VCaP (cell line): ENCODE measurements at regions not wholly inside any gene's neighbourhood (a gene's known extent, or its start where the extent isn't known, plus 50 kb on each side); places are given as distances from the start of the nearest gene placed in this dataset.

Experiments used
- H3K27ac ChIP-seq: fragments of 450-650 bp; 2 replicates; pipeline ENCODE4 v1.5.1; 2017
- TF ChIP-seq, protein P1 (sequence below): fragments of 450-650 bp; conservative IDR thresholded peaks from 2 replicates; pipeline ENCODE4 v1.5.1; 2017; ENCODE audit warnings: mild to moderate bottlenecking, moderate library complexity

DNA sequence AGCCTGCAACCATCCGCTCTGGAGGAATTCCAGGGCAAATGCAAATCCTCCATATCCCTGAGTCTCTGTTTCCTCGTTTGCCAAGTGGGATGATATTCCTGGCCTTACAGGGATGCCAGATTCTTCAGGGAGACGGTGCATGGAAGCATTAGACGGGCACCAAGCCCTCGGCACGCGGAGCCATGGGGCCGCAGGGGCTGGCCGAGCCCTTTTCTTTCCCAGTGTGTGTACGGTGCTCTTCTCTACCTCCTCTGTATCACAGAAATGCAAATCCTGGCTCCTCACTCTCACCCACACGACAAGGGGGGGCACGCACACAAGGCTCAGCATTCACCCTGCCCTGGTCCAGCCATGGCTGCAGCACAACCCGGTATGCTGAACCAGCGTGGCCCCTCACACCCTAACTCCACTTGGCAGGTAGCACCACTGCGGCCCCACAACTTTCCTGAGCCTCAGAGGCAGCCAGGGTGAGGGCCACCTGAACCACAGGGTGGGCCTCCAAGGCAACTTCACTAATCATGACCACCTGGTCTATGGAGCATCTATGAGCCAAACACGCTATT is 64.1 kb upstream of the SALL3 start:
- TF ChIP-seq, protein P1, sequence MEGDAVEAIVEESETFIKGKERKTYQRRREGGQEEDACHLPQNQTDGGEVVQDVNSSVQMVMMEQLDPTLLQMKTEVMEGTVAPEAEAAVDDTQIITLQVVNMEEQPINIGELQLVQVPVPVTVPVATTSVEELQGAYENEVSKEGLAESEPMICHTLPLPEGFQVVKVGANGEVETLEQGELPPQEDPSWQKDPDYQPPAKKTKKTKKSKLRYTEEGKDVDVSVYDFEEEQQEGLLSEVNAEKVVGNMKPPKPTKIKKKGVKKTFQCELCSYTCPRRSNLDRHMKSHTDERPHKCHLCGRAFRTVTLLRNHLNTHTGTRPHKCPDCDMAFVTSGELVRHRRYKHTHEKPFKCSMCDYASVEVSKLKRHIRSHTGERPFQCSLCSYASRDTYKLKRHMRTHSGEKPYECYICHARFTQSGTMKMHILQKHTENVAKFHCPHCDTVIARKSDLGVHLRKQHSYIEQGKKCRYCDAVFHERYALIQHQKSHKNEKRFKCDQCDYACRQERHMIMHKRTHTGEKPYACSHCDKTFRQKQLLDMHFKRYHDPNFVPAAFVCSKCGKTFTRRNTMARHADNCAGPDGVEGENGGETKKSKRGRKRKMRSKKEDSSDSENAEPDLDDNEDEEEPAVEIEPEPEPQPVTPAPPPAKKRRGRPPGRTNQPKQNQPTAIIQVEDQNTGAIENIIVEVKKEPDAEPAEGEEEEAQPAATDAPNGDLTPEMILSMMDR: no peak
- H3K27ac ChIP-seq: no peak overlapping the region

DNA sequence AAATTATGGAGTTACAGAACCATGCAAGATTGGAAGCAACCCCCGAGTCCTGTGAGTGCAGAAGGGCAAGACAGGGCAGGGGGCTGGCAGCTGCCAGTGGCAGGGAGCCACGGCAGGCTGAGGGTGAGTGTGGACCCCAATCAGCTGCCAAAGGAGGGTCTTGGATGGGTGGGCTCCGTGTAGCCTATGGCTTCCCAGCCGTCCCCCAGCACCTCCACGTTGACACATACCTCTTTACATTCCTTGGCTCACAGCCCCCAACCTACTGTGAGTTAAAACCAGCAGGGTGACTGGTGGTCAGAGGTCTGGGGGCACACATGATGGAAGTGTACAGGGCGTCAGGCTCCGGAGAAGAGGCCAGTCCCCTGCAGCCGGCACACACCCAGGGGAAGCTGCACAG is 60.9 kb upstream of the SALL3 start:
- no peak overlapping the region for H3K27ac ChIP-seq
- TF ChIP-seq, protein P1: no peak

DNA sequence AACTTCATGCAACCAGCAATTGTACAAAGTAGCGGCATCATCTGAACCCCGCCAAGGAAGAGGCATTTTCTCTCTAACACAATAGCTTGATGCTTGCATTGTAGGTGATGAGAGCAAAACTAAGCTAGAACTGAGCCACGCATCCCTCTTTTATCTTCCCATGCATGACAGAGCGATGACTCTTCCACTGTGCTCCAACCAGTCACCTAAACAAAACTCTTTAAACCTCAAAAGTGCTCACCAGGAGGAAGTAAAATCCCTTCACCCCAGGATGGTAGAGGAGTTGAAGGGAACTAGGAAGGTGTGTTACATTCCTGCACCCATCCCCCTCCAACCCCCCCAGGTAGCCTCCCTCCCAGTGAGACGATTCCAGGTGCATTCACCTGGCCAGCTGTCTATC is 59.7 kb upstream of the SALL3 start:
- no peak overlapping the region for H3K27ac ChIP-seq
- TF ChIP-seq, protein P1: no peak

DNA sequence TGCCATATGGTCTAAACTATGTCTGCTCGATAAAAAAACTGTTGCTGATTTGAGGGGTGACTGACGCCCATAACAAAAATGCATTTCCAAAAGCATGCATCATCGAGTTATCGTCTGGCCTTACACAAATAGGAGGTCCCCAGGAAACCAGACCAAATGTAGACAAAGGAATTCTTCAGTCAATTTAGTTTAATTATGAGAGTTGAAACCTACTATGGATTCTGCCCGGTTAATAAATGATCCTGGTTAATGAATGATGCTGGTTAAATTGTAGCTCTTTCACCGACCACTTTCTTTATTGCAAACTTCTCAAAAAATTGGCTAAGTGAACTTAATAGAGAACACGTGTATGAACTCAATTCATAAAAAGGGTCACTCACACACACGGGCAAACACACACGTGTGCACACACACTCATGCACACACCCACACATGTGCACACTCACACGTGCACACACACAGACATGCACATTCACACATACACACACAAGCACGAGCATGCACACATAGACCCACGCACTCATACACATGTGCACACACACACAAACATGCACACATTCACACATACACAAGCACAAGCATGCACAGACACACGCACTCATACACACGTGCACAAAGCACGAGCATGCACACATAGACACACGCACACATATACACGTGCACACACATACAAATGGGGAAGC is 59.0 kb upstream of the SALL3 start:
- TF ChIP-seq, protein P1: no peak
- H3K27ac ChIP-seq: no peak overlapping the region

DNA sequence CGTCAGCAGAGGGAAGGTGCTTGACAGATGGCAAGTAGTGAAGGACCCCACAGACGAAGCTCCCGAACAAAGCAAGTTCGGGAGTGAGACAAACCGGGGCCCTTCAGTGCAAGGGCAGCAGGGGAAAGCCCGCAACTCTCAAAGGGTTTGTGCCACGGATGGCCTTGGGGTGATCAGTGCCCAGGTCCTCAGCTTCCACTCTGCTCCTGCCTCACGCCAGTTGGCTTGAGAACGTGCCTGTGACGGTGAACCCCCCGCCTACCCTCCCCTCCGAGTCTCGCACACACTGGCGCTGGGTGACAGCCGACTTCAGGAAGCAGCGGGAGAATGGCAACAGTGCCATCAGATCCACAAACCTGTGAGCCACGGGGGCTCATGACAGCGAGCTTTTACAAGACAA is 56.8 kb upstream of the SALL3 start:
- H3K27ac ChIP-seq: no peak overlapping the region
- TF ChIP-seq, protein P1: no peak

DNA sequence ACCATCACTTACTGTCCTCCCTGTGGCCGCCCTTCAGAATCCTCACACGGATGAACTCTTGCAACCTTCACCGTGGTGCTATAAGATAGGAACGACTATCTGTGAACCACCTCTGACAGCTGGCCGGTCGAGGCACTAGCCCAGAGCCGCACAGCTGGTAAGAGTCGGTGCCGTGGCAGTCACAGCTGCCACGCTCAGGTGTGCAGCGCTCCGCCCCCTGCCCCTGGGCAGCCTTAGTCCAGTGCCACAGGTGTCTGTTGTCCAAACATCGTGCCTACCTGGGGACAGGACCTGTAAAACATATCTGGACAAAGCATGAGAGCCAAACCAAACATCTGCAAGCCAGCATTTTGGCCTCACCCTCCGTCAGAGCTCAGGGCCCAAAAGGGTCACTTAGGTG is 55.3 kb upstream of the SALL3 start:
- TF ChIP-seq, protein P1: no peak

DNA sequence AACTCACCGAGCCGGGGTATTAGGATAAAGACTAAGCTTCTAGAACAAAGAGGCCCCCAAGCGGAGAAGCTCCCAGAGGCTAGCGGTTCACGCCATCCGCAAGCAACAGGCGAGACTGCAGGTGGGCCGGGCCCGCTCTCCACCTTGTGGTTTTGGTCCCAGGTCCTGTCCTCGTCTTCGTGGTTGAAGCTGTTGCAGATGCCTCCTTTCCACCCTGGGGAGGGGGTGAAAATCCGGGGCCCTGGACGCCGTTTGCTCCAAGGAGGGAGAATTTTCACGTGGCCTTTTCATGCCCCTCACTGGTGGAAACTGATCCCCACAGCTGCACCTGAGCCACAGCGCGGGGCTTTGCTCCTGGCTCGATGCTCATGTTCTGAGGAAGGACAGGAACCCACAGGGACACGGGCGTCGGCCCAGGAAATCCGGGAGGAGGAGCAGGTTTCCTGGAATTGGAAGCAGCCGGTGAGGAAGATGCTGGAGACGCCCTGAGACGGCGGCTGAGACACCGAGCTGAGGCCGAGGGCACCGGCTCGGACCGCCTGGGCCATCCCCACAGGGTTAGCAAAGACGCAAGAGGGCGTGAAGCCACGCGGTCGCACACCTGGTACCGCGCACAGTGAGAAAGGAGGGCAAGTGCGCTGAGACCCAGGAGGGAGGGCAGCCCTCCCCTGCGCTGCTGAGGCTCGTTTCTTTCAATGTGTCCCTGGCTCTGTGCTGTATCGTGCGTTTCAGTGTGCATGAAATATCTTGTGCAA is 54.7 kb upstream of the SALL3 start:
- TF ChIP-seq, protein P1: no peak
- no peak overlapping the region for H3K27ac ChIP-seq

More for the DNA sequence above, 55.3 kb upstream of the SALL3 start:
- no peak overlapping the region for H3K27ac ChIP-seq
